IPS DF 4.7 (cell line): ENCODE measurements at regions not wholly inside any gene's neighbourhood (a gene's known extent, or its start where the extent isn't known, plus 50 kb on each side); places are given as distances from the start of the nearest gene placed in this dataset.

ENCODE experiments used
- DNase-seq: peaks from one replicate; pipeline ENCODE4 v3.0.0-alpha.2; 2013; ENCODE audit warnings: low spot score; ENCODE audit errors: extremely low read depth

DNA sequence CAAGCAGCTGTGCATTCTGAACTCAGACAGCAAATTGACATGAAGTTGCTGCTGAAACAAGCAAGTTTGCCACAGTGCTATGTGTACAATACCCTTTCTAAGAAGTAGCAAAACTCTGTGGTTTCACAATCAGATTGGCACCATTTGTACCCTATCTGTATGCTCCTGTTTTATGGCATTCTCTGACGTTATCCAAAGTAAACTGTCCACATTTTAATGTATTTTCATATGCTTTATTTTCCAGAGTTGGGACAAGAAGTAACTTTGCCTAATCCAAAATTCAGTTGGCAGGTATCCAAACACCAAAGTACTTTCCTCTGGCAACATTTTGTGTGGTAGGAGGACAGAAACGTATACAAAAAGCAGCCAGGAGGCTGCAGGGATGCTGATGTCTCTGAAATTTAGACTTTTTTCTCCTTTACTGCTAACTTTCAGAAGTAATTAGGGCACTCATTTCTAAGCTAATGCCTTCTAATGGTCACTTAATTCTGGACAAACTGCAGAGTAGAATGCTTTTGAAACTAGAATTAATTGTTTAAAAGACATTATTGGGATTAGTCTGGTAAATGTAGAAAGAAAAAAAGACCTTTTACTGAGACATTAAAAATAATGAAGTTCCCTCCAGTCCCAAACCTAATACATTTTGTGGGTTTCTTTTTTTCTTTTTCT is 414.7 kb upstream of the NRP1 start:
- no peak for DNase-seq

GRCh38 chr10:33746836-33747268 is 412.4 kb upstream of the NRP1 start:
- no peak for DNase-seq

GRCh38 chr10:33746186-33746585 is 411.7 kb upstream of the NRP1 start:
- DNase-seq, result no peak

DNA sequence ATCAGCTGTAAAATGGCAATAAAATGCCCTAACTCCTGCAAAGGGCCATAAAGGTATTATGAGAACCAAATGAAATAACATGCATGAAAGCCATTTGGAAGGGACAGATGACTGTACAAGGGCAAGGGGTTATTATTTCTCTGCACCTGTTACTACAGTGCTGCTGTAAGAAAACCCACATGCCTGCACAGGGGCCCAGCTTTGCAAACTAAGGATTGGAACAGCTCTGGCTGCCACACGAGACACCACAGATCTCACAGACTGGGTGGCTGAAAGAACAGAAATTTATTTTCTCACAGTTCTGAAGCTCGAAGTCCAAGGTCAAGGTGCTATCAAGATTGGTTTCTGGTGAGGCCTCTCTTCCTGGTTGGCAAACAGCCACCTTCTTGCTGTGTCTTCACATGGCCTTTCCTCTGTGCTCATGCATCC is 409.0 kb upstream of the NRP1 start:
- no peak for DNase-seq

- DNase-seq, result no peak
Measured at GRCh38 chr10:33739031-33739430, 404.6 kb upstream of the NRP1 start.

- DNase-seq, result no peak
Measured at GRCh38 chr10:33735464-33735923, 401.0 kb upstream of the NRP1 start.

DNA sequence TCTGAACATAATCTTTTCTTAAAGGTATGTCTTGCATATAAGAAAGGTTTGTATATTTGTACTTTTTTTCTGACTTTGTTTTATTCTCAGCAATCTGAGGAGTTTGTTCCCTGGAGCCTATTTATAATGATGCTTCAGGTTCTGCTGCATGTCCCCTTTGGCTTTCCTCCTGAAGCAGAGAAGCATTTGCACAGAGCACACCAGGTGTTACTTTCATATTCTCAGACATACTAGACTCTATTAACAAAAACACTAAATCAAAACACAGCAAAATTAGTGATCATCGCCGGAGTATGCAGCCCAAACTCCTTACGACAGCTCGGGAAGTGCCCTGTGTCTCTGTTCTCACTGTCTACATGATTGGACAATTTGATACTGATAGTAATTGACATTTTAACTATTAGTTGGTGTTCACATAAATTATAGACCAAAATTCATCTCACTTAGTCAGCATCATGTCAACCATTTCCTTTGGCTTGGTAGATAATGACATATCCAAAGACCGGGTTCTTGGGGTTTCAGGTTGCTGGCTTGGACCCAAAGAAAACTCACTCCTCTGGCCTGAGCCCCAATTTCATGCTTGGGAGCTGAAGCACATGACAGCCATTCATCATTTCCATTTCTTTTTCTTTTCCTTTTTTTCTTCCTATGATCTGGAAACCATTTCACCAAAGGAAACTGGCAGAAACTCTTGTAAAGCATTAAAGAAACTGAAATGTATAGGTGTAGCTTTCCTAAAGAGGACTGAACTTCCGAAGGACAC is 400.1 kb upstream of the NRP1 start:
- no peak for DNase-seq

DNA sequence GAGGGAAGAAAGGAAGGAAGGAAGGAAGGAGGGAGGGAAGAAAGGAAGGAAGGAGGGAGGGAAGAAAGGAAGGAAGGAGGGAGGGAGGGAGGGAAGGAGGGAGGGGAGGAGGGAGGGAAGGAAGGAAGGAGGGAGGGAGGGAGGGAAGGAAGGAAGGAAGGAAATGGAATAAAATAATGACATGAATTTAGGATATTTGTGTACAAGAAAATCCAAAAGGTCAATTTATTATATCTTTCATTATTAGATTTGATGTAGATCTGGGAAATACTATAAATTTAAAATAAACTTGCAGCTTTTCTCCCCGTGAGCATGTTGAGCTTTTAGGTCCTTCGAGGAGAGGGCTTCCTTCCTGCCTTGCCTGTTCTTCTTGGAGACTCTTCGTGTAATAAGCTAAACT is 398.6 kb upstream of the NRP1 start:
- DNase-seq, result no peak

GRCh38 chr10:33732161-33732680 is 397.8 kb upstream of the NRP1 start:
- no peak for DNase-seq

- no peak for DNase-seq
Measured at GRCh38 chr10:33731322-33731721, 396.9 kb upstream of the NRP1 start.

DNA sequence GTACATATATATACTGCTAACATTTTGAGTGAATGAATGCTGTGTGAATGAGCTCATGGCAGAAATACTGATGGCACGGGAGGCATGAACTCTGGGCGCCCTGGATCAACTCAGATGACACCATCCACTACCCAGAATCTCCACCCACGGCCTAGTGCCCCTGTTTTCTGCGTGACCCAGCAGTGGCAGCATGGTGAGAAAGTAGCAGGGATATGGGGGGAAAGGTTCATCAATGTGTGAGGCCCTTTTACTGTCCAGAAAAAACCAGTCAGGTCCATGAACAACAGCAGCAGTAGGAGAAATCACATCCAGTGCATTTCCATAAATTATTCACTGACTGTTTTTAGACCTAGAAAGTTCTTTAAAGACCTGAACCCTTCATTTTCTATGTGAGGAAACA is 391.0 kb upstream of the NRP1 start:
- DNase-seq, result no peak

GRCh38 chr10:33723181-33723580 is 388.7 kb upstream of the NRP1 start:
- no peak for DNase-seq

DNA sequence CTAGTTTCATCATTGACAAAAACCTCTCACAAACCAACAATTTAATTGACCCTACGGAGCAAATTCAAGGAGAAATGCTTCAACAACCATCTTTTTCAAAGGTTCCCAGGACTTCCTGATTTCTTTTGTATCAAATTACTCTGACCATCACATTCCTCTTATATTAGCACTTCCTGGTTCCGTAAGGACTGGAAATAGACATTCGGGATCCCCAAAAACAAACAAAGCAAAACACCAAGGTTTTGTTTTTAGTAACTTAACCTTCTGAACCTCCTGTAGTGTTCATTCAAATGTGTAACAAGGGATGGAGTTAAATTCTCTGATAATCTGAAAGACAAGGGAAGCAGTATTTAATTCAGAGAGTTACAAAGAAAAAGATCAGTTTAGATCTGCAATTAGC is 387.6 kb upstream of the NRP1 start:
- DNase-seq, result no peak

GRCh38 chr10:33721509-33721908 is 387.0 kb upstream of the NRP1 start:
- no peak for DNase-seq

GRCh38 chr10:33720161-33720560 is 385.7 kb upstream of the NRP1 start:
- DNase-seq, result no peak

- no peak for DNase-seq
Measured at GRCh38 chr10:33719005-33719703, 384.7 kb upstream of the NRP1 start.

GRCh38 chr10:33716501-33717267 is 382.2 kb upstream of the NRP1 start:
- DNase-seq, result no peak

- no peak for DNase-seq
Measured at GRCh38 chr10:33715303-33715975, 381.0 kb upstream of the NRP1 start.

DNA sequence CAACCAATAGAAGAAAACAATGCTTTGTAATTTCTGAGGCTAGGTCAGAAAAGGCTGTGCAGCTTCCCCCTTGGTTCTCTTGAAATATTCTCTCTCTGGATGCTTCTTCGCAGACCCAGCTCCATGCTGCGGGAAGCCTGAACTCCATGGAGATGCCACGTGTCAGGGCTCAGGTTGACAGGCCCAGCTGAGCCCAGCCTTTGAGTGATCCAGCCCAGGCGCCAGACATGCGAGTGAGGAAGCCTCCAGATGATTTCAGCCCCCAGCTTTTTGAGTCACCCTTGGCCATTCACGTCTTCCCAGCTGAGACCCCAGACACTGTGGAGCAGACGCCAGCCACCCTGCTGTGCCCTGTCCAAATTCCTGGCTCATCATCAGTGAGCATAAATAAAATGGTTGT is 378.4 kb upstream of the NRP1 start:
- DNase-seq, result no peak

DNA sequence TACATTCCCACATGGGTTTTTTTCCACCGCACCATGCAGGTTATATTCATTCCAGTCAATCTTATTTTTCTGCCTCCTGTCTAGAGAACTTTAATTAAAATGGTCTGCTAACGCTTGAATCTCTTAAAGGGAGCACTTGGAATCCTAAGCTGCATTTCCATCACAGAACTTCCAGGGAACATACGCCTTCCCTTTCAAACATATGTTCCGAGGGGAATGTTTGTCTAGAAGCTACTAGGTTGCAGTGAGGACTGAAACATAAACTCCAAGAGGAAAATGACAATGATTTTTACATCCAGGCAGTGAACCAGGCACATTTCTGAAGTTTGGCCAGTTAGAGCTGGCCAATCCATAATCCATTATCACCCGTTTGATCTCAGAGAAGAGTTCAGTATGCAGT is 375.5 kb upstream of the NRP1 start:
- DNase-seq, result no peak
